Osteoblast (primary cell): ENCODE measurements at regions not wholly inside any gene's neighbourhood (a gene's known extent, or its start where the extent isn't known, plus 50 kb on each side); places are given as distances from the start of the nearest gene placed in this dataset.

Experiments used
- DNase-seq: peaks from one replicate; pipeline ENCODE4 v3.0.0; 2011; ENCODE audit warnings: low spot score, mixed read lengths; ENCODE audit not compliant: insufficient read length; ENCODE audit errors: missing footprints
- H2AFZ ChIP-seq: 2 replicates; pipeline ENCODE4 v1.6.0; 2011; ENCODE audit warnings: mild to moderate bottlenecking, low read length
- H3K27ac ChIP-seq: 2 replicates; pipeline ENCODE4 v1.5.1; 2011; ENCODE audit warnings: mild to moderate bottlenecking, low read depth, low read length, moderate library complexity
- H3K27me3 ChIP-seq: 2 replicates; pipeline ENCODE4 v1.6.0; 2012; ENCODE audit warnings: mild to moderate bottlenecking, control low read depth, inconsistent platforms, low read length, moderate library complexity; ENCODE audit not compliant: insufficient read depth
- H3K36me3 ChIP-seq: 2 replicates; pipeline ENCODE4 v1.5.1; 2011; ENCODE audit warnings: mild to moderate bottlenecking, low read length, control low read depth, moderate library complexity; ENCODE audit not compliant: insufficient read depth
- H3K4me1 ChIP-seq: 2 replicates; pipeline ENCODE4 v1.5.1; 2011; ENCODE audit warnings: mild to moderate bottlenecking, low read length, control low read depth, moderate library complexity; ENCODE audit not compliant: insufficient read depth
- H3K4me2 ChIP-seq: 2 replicates; pipeline ENCODE4 v1.6.0; 2011; ENCODE audit warnings: mild to moderate bottlenecking, low read length; ENCODE audit not compliant: insufficient read depth
- H3K4me3 ChIP-seq: fragments of 200-600 bp; sonication (generic); 3 replicates; pipeline ENCODE4 v1.5.1; 2012; ENCODE audit warnings: mild to moderate bottlenecking, low read length, inconsistent platforms; ENCODE audit not compliant: insufficient read depth
- H3K79me2 ChIP-seq: 2 replicates; pipeline ENCODE4 v1.6.0; 2012; ENCODE audit warnings: mild to moderate bottlenecking, low read length, control low read depth, inconsistent platforms; ENCODE audit not compliant: insufficient read depth
- H3K9me3 ChIP-seq: 2 replicates; pipeline ENCODE4 v1.5.1; 2011; ENCODE audit warnings: low read depth, low read length, control low read depth
- H4K20me1 ChIP-seq: 2 replicates; pipeline ENCODE4 v1.6.0; 2012; ENCODE audit warnings: mild to moderate bottlenecking, low read length, control low read depth; ENCODE audit not compliant: insufficient read depth
- CTCF ChIP-seq: IDR thresholded peaks from 2 replicates; pipeline ENCODE4 v1.5.1; 2011; ENCODE audit warnings: mild to moderate bottlenecking, low read depth, low read length, moderate library complexity; ENCODE audit errors: extremely low read depth

GRCh38 chr4:3683744-3684421, 82.3 kb upstream of the ADRA2C start:
- H3K9me3 ChIP-seq = no peaks in the 10 kb centered on the region
- H3K27ac ChIP-seq = no peak overlapping the region
- no peaks in the 10 kb centered on the region for H4K20me1 ChIP-seq
- H3K27me3 ChIP-seq = peaks cover 8% of the 10 kb centered on the region
- no peaks in the 10 kb centered on the region for H3K36me3 ChIP-seq
- H3K4me2 ChIP-seq = no peak overlapping the region
- no peak for TF ChIP-seq CTCF
- H3K79me2 ChIP-seq = no peaks in the 10 kb centered on the region
- H3K4me1 ChIP-seq = no peaks in the 10 kb centered on the region
- no peak overlapping the region for H2AFZ ChIP-seq
- no peak for DNase-seq
- no peak overlapping the region for H3K4me3 ChIP-seq

GRCh38 chr4:3683077-3683743, 83.0 kb upstream of the ADRA2C start:
- Histone ChIP-seq H3K4me2 (no peak overlapping the region), H3K4me1 (no peaks in the 10 kb centered on the region), H4K20me1 (no peaks in the 10 kb centered on the region), H3K27me3 (peaks cover 8% of the 10 kb centered on the region), H2AFZ (no peak overlapping the region), H3K9me3 (no peaks in the 10 kb centered on the region), H3K36me3 (no peaks in the 10 kb centered on the region), H3K79me2 (no peaks in the 10 kb centered on the region), H3K4me3 (no peak overlapping the region), H3K27ac (no peak overlapping the region)
- peak; percentile 81 for DNase-seq
- TF ChIP-seq CTCF = no peak

- H3K4me2 ChIP-seq = no peak overlapping the region
- no peaks in the 10 kb centered on the region for H4K20me1 ChIP-seq
- H3K4me1 ChIP-seq = no peaks in the 10 kb centered on the region
- no peak overlapping the region for H2AFZ ChIP-seq
- no peak for TF ChIP-seq CTCF
- no peaks in the 10 kb centered on the region for H3K79me2 ChIP-seq
- H3K27ac ChIP-seq = no peak overlapping the region
- no peaks in the 10 kb centered on the region for H3K36me3 ChIP-seq
- peak; percentile 73 for DNase-seq
- no peak overlapping the region for H3K4me3 ChIP-seq
- no peaks in the 10 kb centered on the region for H3K9me3 ChIP-seq
- peaks cover 8% of the 10 kb centered on the region for H3K27me3 ChIP-seq
Observed at GRCh38 chr4:3682236-3683076, 83.7 kb upstream of the ADRA2C start.

- Histone ChIP-seq H3K79me2 (no peaks in the 10 kb centered on the region), H2AFZ (no peak overlapping the region), H3K27me3 (peaks cover 19% of the 10 kb centered on the region), H3K9me3 (no peaks in the 10 kb centered on the region), H3K4me3 (no peak overlapping the region), H3K36me3 (no peaks in the 10 kb centered on the region), H3K4me2 (no peak overlapping the region), H4K20me1 (no peaks in the 10 kb centered on the region), H3K4me1 (no peaks in the 10 kb centered on the region), H3K27ac (no peak overlapping the region)
- DNase-seq = no peak
- TF ChIP-seq CTCF = no peak
Observed at GRCh38 chr4:3681191-3681590, 85.0 kb upstream of the ADRA2C start.
